HepG2 (cell line): ENCODE measurements at regions not wholly inside any gene's neighbourhood (a gene's known extent, or its start where the extent isn't known, plus 50 kb on each side); places are given as distances from the start of the nearest gene placed in this dataset.

ENCODE experiments used
- CBX5 ChIP-seq: sonication (generic); formaldehyde crosslinking; IDR thresholded peaks from 2 replicates; pipeline ENCODE4 v1.4.0; 2020; ENCODE audit warnings: missing genetic modification reagents, borderline replicate concordance
- EEA1 ChIP-seq: sonication (generic); formaldehyde crosslinking; IDR thresholded peaks from 2 replicates; pipeline ENCODE4 v1.5.1; 2020; ENCODE audit warnings: mild to moderate bottlenecking, missing genetic modification reagents, borderline replicate concordance
- EED ChIP-seq: sonication (generic); formaldehyde crosslinking; IDR thresholded peaks from 2 replicates; pipeline ENCODE4 v1.5.0; 2020; ENCODE audit warnings: mild to moderate bottlenecking, missing genetic modification reagents
- FOXP4 ChIP-seq: sonication (generic); formaldehyde crosslinking; IDR thresholded peaks from 2 replicates; pipeline ENCODE4 v1.4.0; 2020; ENCODE audit warnings: missing genetic modification reagents
- HDAC1 ChIP-seq: sonication (generic); formaldehyde crosslinking; IDR thresholded peaks from 2 replicates; pipeline ENCODE4 v1.5.1; 2020; ENCODE audit warnings: mild to moderate bottlenecking, missing genetic modification reagents
- HES4 ChIP-seq: sonication (generic); formaldehyde crosslinking; IDR thresholded peaks from 2 replicates; pipeline ENCODE4 v1.9.0; 2021; ENCODE audit warnings: mild to moderate bottlenecking, missing genetic modification reagents, borderline replicate concordance
- LCORL ChIP-seq, 2 experiments: fragments of 450-650 bp in 1 of 2; sonication (generic) in 1 of 2; formaldehyde crosslinking in 1 of 2; IDR thresholded peaks; 2 replicates each; pipeline versions ENCODE4 v1.5.0 to v1.6.1; 2017 to 2020; ENCODE audit warnings: antibody characterized with exemption in 1 of 2, missing genetic modification reagents in 1 of 2
- MAF1 ChIP-seq: sonication (generic); formaldehyde crosslinking; IDR thresholded peaks from 2 replicates; pipeline ENCODE4 v1.5.0; 2020; ENCODE audit warnings: missing genetic modification reagents, borderline replicate concordance
- MLLT10 ChIP-seq: sonication (generic); formaldehyde crosslinking; IDR thresholded peaks from 2 replicates; pipeline ENCODE4 v1.4.0; 2020; ENCODE audit warnings: missing genetic modification reagents
- NR2F2 ChIP-seq: IDR thresholded peaks from 2 replicates; pipeline ENCODE4 v1.6.1; 2012; ENCODE audit warnings: low read depth, inconsistent platforms, borderline replicate concordance
- NR2F6 ChIP-seq, 2 experiments: IDR thresholded peaks; 2 replicates each; pipeline ENCODE4 v1.6.1; 2016; ENCODE audit warnings: antibody characterized with exemption in 1 of 2, mild to moderate bottlenecking in 1 of 2
- PAXIP1 ChIP-seq: sonication (generic); formaldehyde crosslinking; conservative IDR thresholded peaks from 2 replicates; pipeline ENCODE4 v1.4.0; 2020; ENCODE audit warnings: mild to moderate bottlenecking, missing genetic modification reagents, moderate library complexity
- PCBP2 ChIP-seq: fragments of 200-400 bp; formaldehyde crosslinking; optimal IDR thresholded peaks from 2 replicates; pipeline ENCODE3; 2018; ENCODE audit warnings: low read length, low read depth; ENCODE audit not compliant: poor library complexity, severe bottlenecking
- SALL1 ChIP-seq: sonication (generic); formaldehyde crosslinking; IDR thresholded peaks from 2 replicates; pipeline ENCODE4 v1.8.0; 2022; ENCODE audit warnings: mild to moderate bottlenecking, missing genetic modification reagents
- SP2 ChIP-seq: sonication (generic); formaldehyde crosslinking; IDR thresholded peaks from 2 replicates; pipeline ENCODE4 v1.5.1; 2020; ENCODE audit warnings: mild to moderate bottlenecking, missing genetic modification reagents
- ZFY ChIP-seq: sonication (generic); formaldehyde crosslinking; IDR thresholded peaks from 2 replicates; pipeline ENCODE4 v1.4.0; 2020; ENCODE audit warnings: missing genetic modification reagents
- ZNF441 ChIP-seq: sonication (generic); formaldehyde crosslinking; IDR thresholded peaks from 2 replicates; pipeline ENCODE4 v1.7.0; 2021; ENCODE audit warnings: missing genetic modification reagents, borderline replicate concordance
- ZNF589 ChIP-seq: sonication (generic); formaldehyde crosslinking; conservative IDR thresholded peaks from 2 replicates; pipeline ENCODE4 v1.8.0; 2022; ENCODE audit warnings: mild to moderate bottlenecking, moderate library complexity, missing genetic modification reagents
- ZNF687 ChIP-seq: sonication (generic); formaldehyde crosslinking; IDR thresholded peaks from 2 replicates; pipeline ENCODE4 v1.5.1; 2020; ENCODE audit warnings: mild to moderate bottlenecking, missing genetic modification reagents, moderate library complexity

- TF ChIP-seq PAXIP1 (CRISPR knock-in tag) (0 out of 2 replicates have a peak, but pooled peaks have one; percentile 13), HDAC1 (CRISPR knock-in tag) (0 out of 2 replicates have a peak, but pooled peaks have one; percentile 22), SP2 (no peak), EED (CRISPR knock-in tag) (no peak), CBX5 (CRISPR knock-in tag) (no peak), EEA1 (CRISPR knock-in tag) (no peak), NR2F6 (IDR thresholded peaks at IDR 0.05) (peak; percentile 69), NR2F6 (CRISPR knock-in tag; IDR thresholded peaks at IDR 0.05) (peak; percentile 76), ZNF589 (CRISPR knock-in tag) (no peak), SALL1 (CRISPR knock-in tag) (peak; percentile 55), FOXP4 (CRISPR knock-in tag) (no peak), ZNF441 (CRISPR knock-in tag) (no peak), LCORL (IDR thresholded peaks at IDR 0.05) (no peak), LCORL (CRISPR knock-in tag; IDR thresholded peaks at IDR 0.05) (0 out of 2 replicates have a peak, but pooled peaks have one; percentile 15), ZFY (CRISPR knock-in tag) (0 out of 2 replicates have a peak, but pooled peaks have one; percentile 8), HES4 (CRISPR knock-in tag) (peak; percentile 60), NR2F2 (peak; percentile 61; the same call in 1 of the 2 replicates), MLLT10 (CRISPR knock-in tag) (no peak), MAF1 (CRISPR knock-in tag) (no peak), PCBP2 (no peak), ZNF687 (CRISPR knock-in tag) (peak; percentile 43; the same call in 1 of the 2 replicates)
Observed at GRCh38 chr7:35536396-35536826, 158.5 kb downstream of the HERPUD2 start (continued).
